ENCODE measurements at regions not wholly inside any gene's neighbourhood (a gene's known extent, or its start where the extent isn't known, plus 50 kb on each side); places are given as distances from the start of the nearest gene placed in this dataset.

DNA sequence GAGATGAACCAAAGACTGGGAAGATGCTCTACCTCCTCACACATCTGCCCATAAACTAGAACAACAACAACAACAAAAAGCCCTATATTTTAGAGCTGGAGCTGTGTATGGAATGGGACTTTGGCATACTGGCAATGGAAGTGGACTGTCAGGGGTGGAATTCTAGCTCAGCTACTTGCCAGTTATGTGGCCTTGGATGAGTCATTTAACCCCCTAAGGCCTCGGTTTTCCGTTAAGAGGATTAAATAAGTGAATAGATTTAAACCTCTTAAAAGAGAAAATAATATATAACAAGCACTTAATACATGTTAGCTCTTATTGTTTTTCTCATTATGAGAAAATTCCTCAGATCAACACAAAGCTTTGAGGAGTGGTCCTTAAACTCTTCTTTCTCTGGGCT lies 195.0 kb downstream of the KIF18A start:
- TF ChIP-seq NFIC (IDR thresholded peaks at IDR 0.05; ENCODE audit: low read depth, low read length) (no peak), EGR1 (IDR thresholded peaks at IDR 0.05; ENCODE audit: borderline replicate concordance in 1 of 2, low read depth in 2 of 2, low read length in 2 of 2) (no peak), GABPA (IDR thresholded peaks at IDR 0.05; ENCODE audit: low read depth) (no peak), ATF7 (IDR thresholded peaks at IDR 0.05; ENCODE audit: low read depth) (no peak), POLR2AphosphoS5 (IDR thresholded peaks at IDR 0.05; ENCODE audit: low read length) (no peak), CBX3 (IDR thresholded peaks at IDR 0.05; ENCODE audit: borderline replicate concordance, low read depth) (no peak), NFXL1 (IDR thresholded peaks at IDR 0.05; ENCODE audit: borderline replicate concordance) (no peak)
- TF ChIP-seq, protein P1, sequence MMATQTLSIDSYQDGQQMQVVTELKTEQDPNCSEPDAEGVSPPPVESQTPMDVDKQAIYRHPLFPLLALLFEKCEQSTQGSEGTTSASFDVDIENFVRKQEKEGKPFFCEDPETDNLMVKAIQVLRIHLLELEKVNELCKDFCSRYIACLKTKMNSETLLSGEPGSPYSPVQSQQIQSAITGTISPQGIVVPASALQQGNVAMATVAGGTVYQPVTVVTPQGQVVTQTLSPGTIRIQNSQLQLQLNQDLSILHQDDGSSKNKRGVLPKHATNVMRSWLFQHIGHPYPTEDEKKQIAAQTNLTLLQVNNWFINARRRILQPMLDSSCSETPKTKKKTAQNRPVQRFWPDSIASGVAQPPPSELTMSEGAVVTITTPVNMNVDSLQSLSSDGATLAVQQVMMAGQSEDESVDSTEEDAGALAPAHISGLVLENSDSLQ (IDR thresholded peaks at IDR 0.05): no peak
- TF ChIP-seq, protein P2, sequence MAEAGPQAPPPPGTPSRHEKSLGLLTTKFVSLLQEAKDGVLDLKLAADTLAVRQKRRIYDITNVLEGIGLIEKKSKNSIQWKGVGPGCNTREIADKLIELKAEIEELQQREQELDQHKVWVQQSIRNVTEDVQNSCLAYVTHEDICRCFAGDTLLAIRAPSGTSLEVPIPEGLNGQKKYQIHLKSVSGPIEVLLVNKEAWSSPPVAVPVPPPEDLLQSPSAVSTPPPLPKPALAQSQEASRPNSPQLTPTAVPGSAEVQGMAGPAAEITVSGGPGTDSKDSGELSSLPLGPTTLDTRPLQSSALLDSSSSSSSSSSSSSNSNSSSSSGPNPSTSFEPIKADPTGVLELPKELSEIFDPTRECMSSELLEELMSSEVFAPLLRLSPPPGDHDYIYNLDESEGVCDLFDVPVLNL (IDR thresholded peaks at IDR 0.05; ENCODE audit: low read depth, low read length): no peak
- H3K27me3 ChIP-seq (replicated peaks in 1 of 2; ENCODE audit: control insufficient read depth in 2 of 2, insufficient read depth in 2 of 2, low read length in 1 of 2): no peaks in the 10 kb centered on the region
- intact Hi-C loops (cut with micrococcal nuclease; ENCODE audit: unreplicated experiment): no loop called here
- 0% methylated on average over 2 of the region's 2 CpGs for WGBS (ENCODE audit: insufficient coverage, insufficient replicate concordance, low lambda C conversion rate, missing lambda C conversion rate)
- no peaks in the 10 kb centered on the region for H3K79me2 ChIP-seq (ENCODE audit: control insufficient read depth, insufficient read depth, low read length)
- H3K4me2 ChIP-seq (ENCODE audit: control insufficient read depth, insufficient read depth): no peak overlapping the region
- H3K9me3 ChIP-seq (replicated peaks; ENCODE audit: control insufficient read depth, insufficient read depth, low read length): no peaks in the 10 kb centered on the region
- ATAC-seq: no peak
- H2AFZ ChIP-seq (ENCODE audit: control insufficient read depth, low read depth, low read length): no peak overlapping the region
- no peaks in the 10 kb centered on the region for H4K20me1 ChIP-seq (ENCODE audit: control insufficient read depth, insufficient read depth)
- no peak overlapping the region for H3K27ac ChIP-seq (ENCODE audit: control insufficient read depth, insufficient read depth)
- ChIA-PET POLR2A (interaction anchor here (1.1 kb wide), 1 partner anchor 195 kb away, joined by 3 read pairs; the partner anchor contains the start of genes KIF18A and METTL15), SMC1A (ENCODE audit: uncharacterized antibody, unreplicated experiment) (interaction anchor here (0.9 to 1.4 kb wide), 3 partner anchors 17 to 74 kb away, joined by 3 to 4 read pairs (median 3); no protein-coding TSS in a partner anchor), RAD21 (ENCODE audit: unreplicated experiment) (interaction anchor here (1.4 kb wide), 1 partner anchor 71 kb away, joined by 3 read pairs; no protein-coding TSS in a partner anchor), CTCF (interaction anchor here (0.6 to 0.9 kb wide), 2 partner anchors 10 to 109 kb away, joined by 3 read pairs; no protein-coding TSS in a partner anchor)
- in situ Hi-C loops (cut with MboI): no loop called here
- BruUV-seq (replicated peaks): no TSS peak
- FAIRE-seq: no peak
- no peak overlapping the region for H3K9ac ChIP-seq (ENCODE audit: control insufficient read depth, insufficient read depth, low read length)
- DNase-seq (ENCODE audit: low read depth, low spot score): no peak
- H3K4me1 ChIP-seq (ENCODE audit: control insufficient read depth, insufficient read depth, low read length): peaks cover 9% of the 10 kb centered on the region
- H3K4me3 ChIP-seq: no peak overlapping the region
- no peaks in the 10 kb centered on the region for H3K36me3 ChIP-seq (ENCODE audit: control insufficient read depth in 2 of 2, insufficient read depth in 2 of 2, low read length in 1 of 2)
